Hepatocyte (in vitro differentiated cells): ENCODE measurements at regions not wholly inside any gene's neighbourhood (a gene's known extent, or its start where the extent isn't known, plus 50 kb on each side); places are given as distances from the start of the nearest gene placed in this dataset.

Experiments
- CTCF ChIP-seq: fragments of 200-600 bp; sonication (generic); IDR thresholded peaks from 2 replicates; pipeline ENCODE4 v1.5.1; 2016; ENCODE audit warnings: antibody characterized with exemption, mild to moderate bottlenecking; ENCODE audit not compliant: poor library complexity
- EZH2 ChIP-seq: fragments of 200-600 bp; sonication (generic); IDR thresholded peaks from 2 replicates; pipeline ENCODE4 v1.6.1; 2016; ENCODE audit warnings: antibody characterized with exemption, mild to moderate bottlenecking, borderline replicate concordance
- EZH2phosphoT487 ChIP-seq: fragments of 200-600 bp; sonication (generic); IDR thresholded peaks from one replicate; pipeline ENCODE4 v1.6.1; 2018; ENCODE audit warnings: antibody characterized with exemption, mild to moderate bottlenecking, low read depth, moderate library complexity; ENCODE audit not compliant: unreplicated experiment, severe bottlenecking

GRCh38 chr19:57068921-57069697, 50.7 kb upstream of the USP29 start:
- no peak for TF ChIP-seq CTCF
- TF ChIP-seq EZH2phosphoT487: no peak
- TF ChIP-seq EZH2: no peak
